GM18499 (cell line): ENCODE measurements at regions not wholly inside any gene's neighbourhood (a gene's known extent, or its start where the extent isn't known, plus 50 kb on each side); places are given as distances from the start of the nearest gene placed in this dataset.
A peak's percentile ranks its signal among the peaks of the same experiment; 100 is the strongest.

Source experiments
- ATAC-seq: cut with Tn5 transposase; IDR thresholded peaks from one replicate; pipeline ENCODE4 v1.9.1; 2021; ENCODE audit warnings: moderate number of reproducible peaks; ENCODE audit not compliant: insufficient read depth, unreplicated experiment

- no peak for ATAC-seq
Measured at GRCh38 chr4:36775544-36775943, 469.0 kb upstream of the NWD2 start.

GRCh38 chr4:36779601-36780000 is 464.9 kb upstream of the NWD2 start:
- no peak for ATAC-seq

- ATAC-seq = no peak
Measured at GRCh38 chr4:36785973-36786372, 458.6 kb upstream of the NWD2 start.

DNA sequence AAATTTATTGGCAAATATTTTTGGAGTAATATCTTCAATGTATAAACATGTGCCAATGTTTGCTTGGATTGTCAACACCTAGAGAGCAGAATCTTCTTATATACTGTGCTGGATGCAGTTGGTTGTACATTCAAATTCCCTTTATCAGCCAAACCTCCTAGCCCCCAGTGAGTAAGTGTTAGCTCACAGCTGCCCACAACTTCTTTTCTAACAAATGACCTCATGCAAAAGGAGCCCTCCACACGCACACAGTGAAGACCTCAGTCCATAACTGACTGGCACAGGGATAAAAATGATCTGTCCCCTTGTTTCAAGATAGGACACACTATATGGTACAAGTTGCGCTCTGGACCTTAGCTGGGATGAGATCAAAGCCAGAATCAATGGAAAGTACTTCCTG is 458.0 kb upstream of the NWD2 start:
- no peak for ATAC-seq

DNA sequence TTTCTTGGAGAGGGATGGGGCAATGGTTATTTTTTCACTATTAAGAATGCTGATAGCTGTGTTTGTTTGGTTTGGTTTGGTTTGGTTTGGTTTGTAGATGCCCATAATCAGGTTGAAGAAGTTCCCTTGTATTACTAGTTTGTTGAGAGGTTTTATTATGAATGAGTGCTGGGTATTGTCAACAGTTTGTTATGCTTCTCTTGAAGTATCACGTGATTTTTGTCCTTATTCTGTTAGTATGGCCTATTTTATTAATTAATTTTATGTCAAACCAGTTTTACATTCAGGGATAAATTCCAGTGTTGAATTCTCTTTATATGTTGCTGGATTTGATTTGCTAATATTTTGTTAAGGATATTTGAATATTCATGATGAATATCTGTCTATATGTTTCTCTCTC is 449.8 kb upstream of the NWD2 start:
- no peak for ATAC-seq

GRCh38 chr4:36812149-36812548 is 432.4 kb upstream of the NWD2 start:
- no peak for ATAC-seq

GRCh38 chr4:36815536-36815935 is 429.0 kb upstream of the NWD2 start:
- no peak for ATAC-seq

- no peak for ATAC-seq
Measured at GRCh38 chr4:36823199-36823967, 421.2 kb upstream of the NWD2 start.

DNA sequence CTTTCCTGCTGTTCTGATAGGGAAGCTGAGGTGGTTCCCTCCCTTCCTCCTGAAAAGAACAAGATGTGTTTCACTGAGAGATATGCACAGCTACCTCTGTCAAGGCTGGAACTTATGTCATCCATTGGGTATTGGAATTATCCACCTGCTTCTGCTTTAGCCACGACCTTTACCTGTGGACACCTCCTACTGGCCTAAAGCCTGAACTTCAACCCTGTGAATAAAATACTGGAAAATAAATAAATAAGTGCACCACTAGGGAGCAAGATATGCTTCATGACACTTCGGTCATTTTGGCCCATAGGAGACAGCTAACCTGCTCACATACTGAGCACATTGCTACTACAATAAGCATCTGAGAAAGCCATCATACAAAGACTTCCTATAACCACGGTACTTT is 419.9 kb upstream of the NWD2 start:
- no peak for ATAC-seq

GRCh38 chr4:36835246-36835645 is 409.3 kb upstream of the NWD2 start:
- peak; percentile 42 for ATAC-seq

- ATAC-seq = peak; percentile 81
Measured at GRCh38 chr4:36841583-36842326, 402.8 kb upstream of the NWD2 start.

DNA sequence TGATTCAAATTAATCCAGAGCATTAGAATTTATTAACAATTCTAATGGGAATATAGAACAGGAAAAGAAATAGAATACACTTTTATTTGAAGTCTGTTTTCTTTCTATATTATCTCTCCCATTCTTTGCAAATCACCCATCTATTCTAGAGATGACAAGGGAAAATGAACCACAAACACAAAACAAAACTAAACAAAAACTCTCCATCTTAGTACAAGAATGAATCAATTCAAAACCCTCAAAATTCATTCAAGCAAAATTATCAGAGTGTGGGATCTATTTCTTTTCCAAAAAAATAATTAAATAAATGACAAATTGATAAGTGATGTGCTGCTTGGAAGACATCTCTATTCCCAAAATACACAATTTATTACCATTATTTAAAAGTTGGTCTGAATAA is 400.1 kb upstream of the NWD2 start:
- ATAC-seq = no peak

DNA sequence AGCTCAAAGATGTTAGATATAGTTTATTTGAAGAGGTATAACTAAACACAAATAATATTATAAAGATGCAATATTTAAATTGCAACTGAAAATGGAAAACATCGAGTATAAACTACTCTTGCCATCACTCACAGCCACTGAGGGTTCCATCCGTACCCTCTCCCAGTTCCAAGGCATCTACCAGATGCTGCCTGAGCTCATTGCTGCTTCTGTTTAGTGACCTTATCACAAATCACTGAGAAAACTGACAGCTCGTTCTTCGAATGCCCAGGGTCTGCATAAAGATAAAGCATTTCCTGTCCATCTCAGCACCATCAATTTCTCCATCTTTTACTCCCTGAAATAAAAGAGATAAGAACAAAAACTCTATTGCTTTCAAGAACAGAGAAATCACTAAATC is 391.7 kb upstream of the NWD2 start:
- ATAC-seq = no peak

- ATAC-seq = peak; percentile 99
Measured at GRCh38 chr4:36854554-36854953, 390.0 kb upstream of the NWD2 start.

GRCh38 chr4:36863601-36864000 is 380.9 kb upstream of the NWD2 start:
- no peak for ATAC-seq

DNA sequence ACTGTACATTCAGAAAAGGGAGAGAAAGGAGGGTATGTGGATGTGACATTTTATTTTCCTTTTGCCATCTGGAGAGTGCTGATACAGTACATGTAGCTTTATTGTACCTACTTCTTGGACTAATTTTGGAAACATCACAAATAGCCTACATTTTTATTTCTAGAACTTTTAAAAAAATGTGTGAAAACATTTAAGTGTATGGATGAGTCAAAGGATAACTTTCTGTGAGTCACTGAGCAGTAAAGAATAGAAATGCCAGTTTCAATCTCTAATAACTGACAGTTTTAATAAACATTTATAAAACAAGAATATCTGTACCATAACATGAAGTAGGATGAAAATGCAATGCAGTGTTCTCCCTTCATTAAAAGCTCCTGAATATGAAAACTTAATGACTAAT is 374.4 kb upstream of the NWD2 start:
- ATAC-seq = peak; percentile 60

DNA sequence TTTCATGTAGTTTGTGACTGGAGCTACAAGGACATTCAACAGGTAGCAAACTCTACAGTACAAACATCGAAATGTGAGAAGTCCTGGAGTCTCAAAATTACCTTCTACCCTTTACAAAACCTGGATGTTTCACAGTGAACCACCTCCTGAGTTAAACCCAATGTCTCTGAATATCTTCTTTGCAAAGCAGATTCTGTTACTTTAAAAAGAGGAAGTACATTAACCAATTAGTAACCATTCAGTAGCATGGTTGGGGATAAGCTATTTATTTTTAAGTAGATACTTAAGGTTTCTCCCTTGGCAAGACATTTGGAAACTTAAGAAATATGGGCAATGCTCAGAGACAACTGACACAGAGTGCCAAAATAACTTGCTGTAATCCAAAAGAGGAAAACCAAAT is 371.9 kb upstream of the NWD2 start:
- peak; percentile 39 for ATAC-seq

DNA sequence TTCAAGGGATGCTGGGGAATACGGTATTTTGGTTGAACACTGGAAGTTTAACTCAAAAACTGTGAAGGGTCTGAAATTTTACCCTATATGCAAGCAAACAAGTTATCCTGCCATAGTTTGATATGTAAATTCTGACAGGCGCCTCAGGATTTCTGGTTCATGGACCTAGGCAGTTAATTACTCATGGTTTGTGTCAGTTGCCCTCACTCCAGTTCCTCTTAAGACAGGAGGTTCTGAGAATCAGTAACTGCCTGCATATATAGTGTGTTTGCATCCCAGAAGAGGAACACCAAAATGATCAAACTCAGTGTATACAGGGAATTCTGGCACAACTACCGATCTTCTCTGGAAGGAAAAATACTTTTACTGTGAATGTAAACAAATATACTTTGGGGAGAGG is 360.4 kb upstream of the NWD2 start:
- no peak for ATAC-seq

DNA sequence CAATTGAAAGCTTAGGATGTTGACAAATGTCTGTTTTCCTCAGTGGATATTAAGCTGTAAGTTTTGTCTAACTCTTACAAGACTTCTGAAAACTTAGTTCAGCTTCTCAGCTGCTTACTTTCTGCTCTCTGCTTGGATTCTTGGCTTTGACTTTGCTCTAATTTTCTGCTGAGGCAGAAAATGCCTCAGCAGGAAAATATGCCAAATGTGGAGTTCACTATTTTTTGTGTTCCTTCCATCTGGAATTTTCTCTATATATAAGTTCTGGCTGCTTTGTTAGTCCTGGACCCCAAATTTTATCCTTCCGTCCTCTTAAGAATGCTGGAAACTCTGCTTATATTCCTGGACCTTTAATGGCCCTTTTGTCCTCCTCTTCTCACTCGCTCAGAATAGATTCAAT is 352.6 kb upstream of the NWD2 start:
- ATAC-seq = no peak

GRCh38 chr4:36900446-36900987 is 344.0 kb upstream of the NWD2 start:
- ATAC-seq = no peak

DNA sequence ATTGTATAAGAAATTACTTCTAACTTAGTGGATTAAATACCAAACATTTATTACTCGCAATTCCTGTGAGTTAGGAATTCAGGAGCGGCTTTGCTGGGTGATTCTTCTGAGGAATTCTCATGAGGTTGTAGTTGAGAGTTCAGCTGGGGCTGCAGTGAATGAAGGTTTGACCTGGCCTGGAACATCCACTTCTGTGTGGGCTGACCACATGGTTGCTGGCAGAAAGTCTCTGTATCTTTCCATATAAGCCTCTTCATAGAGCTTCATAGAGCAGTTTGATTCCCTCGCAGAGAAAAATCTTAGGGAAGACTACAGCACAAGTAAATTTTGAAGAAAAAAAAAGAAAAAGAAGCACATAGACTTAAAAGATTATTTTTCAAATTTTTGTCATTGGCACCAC is 339.7 kb upstream of the NWD2 start:
- ATAC-seq = no peak

DNA sequence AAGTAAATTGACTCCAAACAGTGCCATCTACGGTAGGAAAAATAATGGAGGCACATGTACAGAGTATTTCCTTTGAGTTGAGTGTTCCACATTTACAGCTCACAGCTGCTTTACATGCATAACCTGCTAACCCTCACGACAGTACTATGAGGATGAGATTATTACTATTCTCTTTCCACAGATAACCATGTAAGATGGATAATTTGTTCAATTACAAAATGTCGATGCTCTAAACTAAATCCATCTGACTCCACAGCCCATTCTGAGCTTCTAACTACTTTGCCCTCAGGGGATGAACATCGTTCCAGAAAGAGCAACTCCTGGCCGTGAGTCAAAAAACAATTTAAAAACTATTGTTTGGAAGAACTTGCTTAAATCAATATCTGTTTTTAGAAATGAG is 330.4 kb upstream of the NWD2 start:
- no peak for ATAC-seq
